Glutamatergic neuron (in vitro differentiated cells): ENCODE measurements at regions not wholly inside any gene's neighbourhood (a gene's known extent, or its start where the extent isn't known, plus 50 kb on each side); places are given as distances from the start of the nearest gene placed in this dataset.

Experiments
- DNase-seq: peaks from one replicate; pipeline ENCODE4 v3.0.0; 2022
- H3K27ac Mint-ChIP-seq: one replicate; pipeline ENCODE4 v1.8.0; 2020; ENCODE audit warnings: mild to moderate bottlenecking, mixed read lengths, inconsistent platforms; ENCODE audit not compliant: unreplicated experiment
- H3K27me3 Mint-ChIP-seq: one replicate; pipeline ENCODE4 v1.8.0; 2020; ENCODE audit warnings: mild to moderate bottlenecking, moderate library complexity, mixed read lengths, inconsistent platforms; ENCODE audit not compliant: unreplicated experiment
- H3K36me3 Mint-ChIP-seq: one replicate; pipeline ENCODE4 v1.8.0; 2020; ENCODE audit warnings: mild to moderate bottlenecking, mixed read lengths, inconsistent platforms; ENCODE audit not compliant: unreplicated experiment
- H3K4me1 Mint-ChIP-seq: one replicate; pipeline ENCODE4 v1.8.0; 2020; ENCODE audit warnings: mild to moderate bottlenecking, low read depth, mixed read lengths, inconsistent platforms; ENCODE audit not compliant: unreplicated experiment
- H3K4me3 Mint-ChIP-seq: one replicate; pipeline ENCODE4 v1.8.0; 2020; ENCODE audit warnings: mild to moderate bottlenecking, mixed read lengths, inconsistent platforms; ENCODE audit not compliant: unreplicated experiment
- H3K9me3 Mint-ChIP-seq: one replicate; pipeline ENCODE4 v1.8.0; 2020; ENCODE audit warnings: mild to moderate bottlenecking, moderate library complexity, mixed read lengths, inconsistent platforms; ENCODE audit not compliant: unreplicated experiment
- CTCF ChIP-seq: fragments of 200-600 bp; sonication (generic); IDR thresholded peaks from one replicate; pipeline ENCODE4 v1.5.0; 2021; ENCODE audit not compliant: partially characterized antibody, unreplicated experiment

GRCh38 chr12:61880186-61880585 is 380.0 kb upstream of the USP15 start:
- Mint-ChIP-seq H3K9me3 (no peaks in the 10 kb centered on the region), H3K36me3 (no peaks in the 10 kb centered on the region), H3K27me3 (no peaks in the 10 kb centered on the region), H3K4me1 (no peaks in the 10 kb centered on the region), H3K27ac (no peak overlapping the region), H3K4me3 (no peak overlapping the region)
- no peak for DNase-seq
- no peak for TF ChIP-seq CTCF

GRCh38 chr12:61891632-61892031 is 368.6 kb upstream of the USP15 start:
- Mint-ChIP-seq H3K4me3 (no peak overlapping the region), H3K27me3 (no peaks in the 10 kb centered on the region), H3K9me3 (peaks cover 2% of the 10 kb centered on the region), H3K4me1 (no peaks in the 10 kb centered on the region), H3K36me3 (no peaks in the 10 kb centered on the region), H3K27ac (no peak overlapping the region)
- TF ChIP-seq CTCF = no peak
- no peak for DNase-seq

- no peak for DNase-seq
- peaks cover 4% of the 10 kb centered on the region for H3K9me3 Mint-ChIP-seq
Observed at GRCh38 chr12:61894168-61894567, 366.0 kb upstream of the USP15 start.

GRCh38 chr12:61896436-61896835 is 363.8 kb upstream of the USP15 start:
- DNase-seq = no peak
- no peaks in the 10 kb centered on the region for H3K4me1 Mint-ChIP-seq
- no peak for TF ChIP-seq CTCF
- H3K36me3 Mint-ChIP-seq = peaks cover 8% of the 10 kb centered on the region
- no peak overlapping the region for H3K4me3 Mint-ChIP-seq
- no peaks in the 10 kb centered on the region for H3K27me3 Mint-ChIP-seq
- no peak overlapping the region for H3K27ac Mint-ChIP-seq
- H3K9me3 Mint-ChIP-seq = peaks cover 2% of the 10 kb centered on the region

More at GRCh38 chr12:61894168-61894567, 366.0 kb upstream of the USP15 start:
- H3K4me1 Mint-ChIP-seq = no peaks in the 10 kb centered on the region
- H3K4me3 Mint-ChIP-seq = no peak overlapping the region
- H3K36me3 Mint-ChIP-seq = peaks cover 5% of the 10 kb centered on the region
- TF ChIP-seq CTCF = no peak
- no peaks in the 10 kb centered on the region for H3K27me3 Mint-ChIP-seq
- H3K27ac Mint-ChIP-seq = no peak overlapping the region

GRCh38 chr12:61902403-61902802 is 357.8 kb upstream of the USP15 start:
- H3K36me3 Mint-ChIP-seq = peaks cover 8% of the 10 kb centered on the region
- H3K27ac Mint-ChIP-seq = no peak overlapping the region
- H3K27me3 Mint-ChIP-seq = no peaks in the 10 kb centered on the region
- no peak for DNase-seq
- TF ChIP-seq CTCF = no peak
- no peak overlapping the region for H3K4me3 Mint-ChIP-seq
- no peaks in the 10 kb centered on the region for H3K4me1 Mint-ChIP-seq
- peaks cover 2% of the 10 kb centered on the region for H3K9me3 Mint-ChIP-seq
